HG03460 (cell line): ENCODE measurements at regions not wholly inside any gene's neighbourhood (a gene's known extent, or its start where the extent isn't known, plus 50 kb on each side); places are given as distances from the start of the nearest gene placed in this dataset.

Experiments used
- ATAC-seq: cut with Tn5 transposase; IDR thresholded peaks from one replicate; pipeline ENCODE4 v1.9.1; 2021; ENCODE audit not compliant: unreplicated experiment

GRCh38 chr1:55703726-55704363, 488.7 kb upstream of the USP24 start:
- no peak for ATAC-seq

- ATAC-seq: peak; percentile 62
These were observed 486.9 kb upstream of the USP24 start for GRCh38 chr1:55702064-55702463.

DNA sequence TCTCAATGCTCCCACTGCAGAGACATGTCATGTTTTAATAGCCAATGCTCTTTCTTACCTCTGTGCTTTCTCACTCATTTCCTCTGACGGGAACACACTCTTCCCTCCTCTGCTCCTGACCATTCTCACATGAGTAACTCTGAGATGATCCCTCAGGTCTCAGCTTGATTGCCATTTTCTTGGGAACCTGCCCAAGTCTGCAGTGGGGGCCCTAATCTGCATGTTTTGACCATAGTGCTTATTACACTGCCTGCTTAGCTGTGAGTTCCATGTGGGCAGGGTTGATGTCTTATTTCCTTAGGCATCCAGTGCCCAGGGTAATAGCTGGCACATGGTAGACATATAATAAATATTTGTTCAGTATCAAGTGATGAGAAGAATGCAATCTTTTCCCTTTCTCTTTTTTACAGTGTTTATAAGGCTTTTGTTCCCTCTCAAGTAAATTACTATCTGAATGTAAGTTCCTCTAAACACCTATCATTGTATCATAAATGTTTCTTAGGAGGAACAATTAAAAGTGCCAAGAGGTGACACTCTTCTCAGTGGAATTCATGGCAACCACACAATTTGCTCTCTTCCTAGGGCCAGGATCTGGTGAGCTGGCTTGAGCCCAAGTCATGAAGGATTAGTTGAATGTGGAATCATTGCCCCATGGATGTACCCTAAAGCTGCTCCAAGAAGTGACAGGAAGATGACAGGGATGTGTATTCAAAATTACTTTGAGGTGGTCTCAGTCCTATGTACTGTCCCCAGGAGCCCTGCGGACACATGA, 485.4 kb upstream of the USP24 start:
- ATAC-seq: no peak

- no peak for ATAC-seq
These were observed 484.1 kb upstream of the USP24 start for GRCh38 chr1:55699228-55699627.

DNA sequence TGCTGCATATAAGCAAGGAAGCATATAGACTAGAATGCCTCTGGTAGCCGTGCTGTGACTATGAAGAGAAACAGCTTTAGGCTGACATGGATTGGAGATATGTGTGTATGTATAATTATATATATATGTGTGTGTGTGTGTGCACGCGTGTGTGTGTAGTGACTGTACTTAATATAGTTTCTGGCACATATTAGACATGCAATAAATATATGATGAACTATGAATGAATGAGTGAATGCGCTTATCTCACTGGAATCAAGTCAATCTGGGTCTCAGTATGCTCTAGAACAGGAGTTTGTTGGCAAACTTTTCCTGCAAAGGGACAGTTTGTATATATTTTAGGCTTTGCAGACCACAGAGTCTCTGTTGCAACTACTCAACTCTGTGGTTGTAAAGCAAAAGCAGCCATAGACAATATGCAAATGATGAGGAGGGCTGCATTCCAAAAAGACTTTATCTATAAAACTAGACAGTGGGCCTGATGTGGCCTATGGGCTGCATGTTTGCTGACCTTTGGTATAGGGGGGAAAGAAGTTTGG, 482.9 kb upstream of the USP24 start:
- no peak for ATAC-seq

GRCh38 chr1:55696891-55697290, 481.7 kb upstream of the USP24 start:
- no peak for ATAC-seq

DNA sequence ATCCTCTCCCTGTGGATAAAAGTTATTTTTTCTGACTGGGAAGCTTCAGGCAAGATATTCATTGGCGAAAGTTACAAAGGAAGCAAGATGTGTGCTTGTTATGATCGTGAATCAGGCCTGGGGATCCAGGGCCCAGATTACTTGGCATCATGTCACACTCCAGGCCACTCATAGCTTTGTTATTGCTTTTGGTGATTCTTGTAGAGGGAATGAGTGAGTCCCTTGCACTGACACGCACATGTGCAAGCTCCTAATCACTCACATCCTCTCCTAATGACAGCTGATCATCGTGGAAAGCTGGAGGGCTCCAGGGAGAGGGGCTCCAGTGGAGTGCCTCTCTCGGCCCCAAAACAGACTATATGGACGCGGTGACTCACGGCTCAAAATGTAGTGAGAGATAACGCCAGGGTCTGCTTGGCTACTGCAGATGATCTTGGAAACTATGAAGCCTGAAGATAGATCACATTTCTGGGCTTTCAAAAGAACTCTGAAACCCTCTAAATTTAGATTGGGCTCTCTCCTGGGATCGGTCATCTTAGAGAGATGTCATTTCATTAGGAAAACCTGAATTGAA, 481.1 kb upstream of the USP24 start:
- ATAC-seq: no peak

GRCh38 chr1:55695552-55695951, 480.4 kb upstream of the USP24 start:
- no peak for ATAC-seq

DNA sequence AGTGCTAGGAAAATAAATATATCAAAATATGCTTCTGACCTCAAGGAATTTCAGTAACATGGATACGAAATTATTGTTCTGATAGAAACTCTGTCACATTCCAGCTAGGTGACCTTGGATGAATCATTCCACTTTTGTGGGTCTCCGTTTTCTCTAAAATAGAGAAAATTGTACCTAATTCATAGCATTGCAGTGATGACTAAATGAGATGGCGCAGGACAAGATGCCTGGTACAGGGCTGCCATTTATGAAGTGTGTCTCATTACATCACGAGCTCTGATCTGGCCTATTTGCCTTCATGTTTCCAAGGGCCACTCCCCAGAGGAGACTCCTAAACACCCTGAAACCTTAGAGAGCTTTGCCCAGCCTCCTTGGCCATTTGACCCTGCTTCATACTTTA, 480.0 kb upstream of the USP24 start:
- no peak for ATAC-seq

- ATAC-seq: no peak
These were observed 479.2 kb upstream of the USP24 start for GRCh38 chr1:55694310-55694801.

DNA sequence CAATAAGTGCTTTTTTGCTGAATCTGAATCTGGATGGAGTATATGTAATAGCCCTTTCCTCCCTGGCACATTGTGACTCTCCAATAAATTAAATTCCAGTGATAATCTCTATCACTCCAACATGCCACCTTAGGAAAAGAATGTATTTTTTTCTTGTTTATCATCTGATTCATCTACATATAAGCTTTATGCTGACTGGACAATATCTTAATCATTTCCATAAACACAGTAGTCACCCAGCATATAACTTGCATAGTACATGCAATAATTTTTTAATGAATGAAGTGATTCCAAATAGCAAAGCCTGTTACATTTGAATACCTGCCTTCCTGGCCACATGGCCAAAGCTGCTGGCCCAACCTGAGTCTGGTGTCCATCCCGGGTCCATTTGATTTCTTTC, 477.6 kb upstream of the USP24 start:
- no peak for ATAC-seq

GRCh38 chr1:55690366-55690765, 475.2 kb upstream of the USP24 start:
- ATAC-seq: no peak

DNA sequence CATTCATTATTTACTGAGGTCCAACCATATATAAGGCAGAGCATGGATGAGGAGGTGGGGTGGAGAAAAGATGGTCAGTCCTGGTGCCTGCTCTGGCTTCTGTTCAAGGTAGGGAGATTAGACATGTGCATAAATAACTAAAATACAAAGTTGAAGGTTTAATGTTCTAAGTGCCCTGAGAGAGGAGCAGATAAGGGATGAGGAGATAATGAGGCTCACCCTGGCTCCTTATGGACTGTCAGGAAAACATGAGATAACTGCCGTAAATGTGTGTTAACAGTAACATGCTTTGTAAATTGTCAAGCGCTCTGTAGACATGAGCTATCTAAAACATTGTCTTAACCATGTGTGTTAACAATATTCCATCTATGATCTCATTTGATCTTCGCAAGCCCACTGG, 474.6 kb upstream of the USP24 start:
- no peak for ATAC-seq

DNA sequence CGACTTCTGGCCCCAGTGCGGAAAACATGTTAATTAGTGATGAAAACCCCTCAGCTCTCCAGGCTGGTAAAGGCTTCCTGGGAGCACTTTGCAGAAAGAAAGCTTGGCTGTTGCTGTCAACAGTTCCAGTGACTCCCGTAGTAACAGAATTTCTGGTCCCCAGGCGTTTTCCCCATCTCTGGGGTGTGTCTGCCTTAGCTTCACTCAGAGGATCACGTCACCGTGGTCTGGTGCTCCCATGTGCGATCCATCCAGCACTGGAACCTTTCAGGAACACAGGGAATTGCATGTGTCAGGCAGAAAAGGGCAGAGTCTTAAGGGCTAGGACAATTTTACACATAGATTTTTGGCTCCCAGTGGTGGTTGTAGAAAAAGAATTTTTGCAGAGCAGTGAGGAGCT, 470.4 kb upstream of the USP24 start:
- no peak for ATAC-seq

GRCh38 chr1:55684131-55684650, 469.0 kb upstream of the USP24 start:
- no peak for ATAC-seq

DNA sequence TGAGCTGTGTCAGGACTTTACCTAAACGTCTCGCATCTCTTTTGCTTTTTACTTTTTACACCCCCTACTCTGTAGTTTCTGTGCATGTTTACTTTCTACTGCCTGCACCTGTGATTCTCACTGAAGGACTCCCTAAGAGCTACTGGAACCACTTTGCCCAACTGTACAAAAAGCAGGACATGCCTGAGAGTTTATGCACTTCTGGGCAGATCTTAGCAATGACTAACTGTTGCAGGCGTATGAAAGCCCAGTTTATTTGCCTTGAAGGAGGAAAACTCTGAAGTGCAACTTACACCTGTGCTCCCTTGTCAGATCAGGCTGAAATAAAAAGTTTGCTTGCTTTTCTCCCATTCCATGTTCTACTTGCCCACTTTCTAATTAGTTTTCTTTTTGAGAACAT, 467.0 kb upstream of the USP24 start:
- ATAC-seq: no peak

DNA sequence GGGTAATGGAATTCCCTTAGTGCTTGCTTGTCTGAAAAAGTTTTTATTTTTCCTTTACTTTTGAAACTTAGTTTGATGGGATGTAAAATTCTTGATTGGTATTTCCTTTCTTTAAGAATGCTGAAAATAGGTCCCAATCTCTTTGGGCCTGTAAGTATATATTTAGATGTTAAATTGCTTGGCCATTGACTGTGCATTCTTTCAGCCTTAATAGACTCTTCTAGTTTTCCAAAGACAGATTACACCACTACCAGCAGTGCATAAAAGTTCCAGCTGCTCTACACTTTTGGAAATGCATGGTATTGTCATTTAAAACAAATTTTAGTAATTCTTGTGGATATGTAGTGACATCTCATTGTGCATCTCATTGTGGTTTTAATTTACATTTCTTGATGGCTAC, 464.8 kb upstream of the USP24 start:
- ATAC-seq: no peak

DNA sequence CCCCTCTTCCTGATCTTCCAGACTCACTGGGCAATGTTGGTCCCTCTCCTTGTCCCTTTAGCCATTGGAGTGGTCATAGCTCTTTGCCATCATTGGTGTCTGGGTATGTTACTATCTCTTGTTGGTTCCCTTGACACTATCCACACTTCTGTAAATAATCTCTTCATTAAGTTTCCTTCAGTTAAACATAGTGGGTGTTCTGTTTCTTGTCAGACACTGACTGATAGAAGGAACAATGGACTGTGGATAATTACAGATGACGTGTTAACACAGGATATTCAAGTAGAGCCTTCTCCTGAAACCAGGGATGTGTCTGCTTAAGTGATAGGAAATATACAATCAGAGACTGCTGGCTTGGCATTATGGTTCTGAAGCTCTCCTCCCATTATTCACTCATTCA, 458.3 kb upstream of the USP24 start:
- ATAC-seq: no peak

DNA sequence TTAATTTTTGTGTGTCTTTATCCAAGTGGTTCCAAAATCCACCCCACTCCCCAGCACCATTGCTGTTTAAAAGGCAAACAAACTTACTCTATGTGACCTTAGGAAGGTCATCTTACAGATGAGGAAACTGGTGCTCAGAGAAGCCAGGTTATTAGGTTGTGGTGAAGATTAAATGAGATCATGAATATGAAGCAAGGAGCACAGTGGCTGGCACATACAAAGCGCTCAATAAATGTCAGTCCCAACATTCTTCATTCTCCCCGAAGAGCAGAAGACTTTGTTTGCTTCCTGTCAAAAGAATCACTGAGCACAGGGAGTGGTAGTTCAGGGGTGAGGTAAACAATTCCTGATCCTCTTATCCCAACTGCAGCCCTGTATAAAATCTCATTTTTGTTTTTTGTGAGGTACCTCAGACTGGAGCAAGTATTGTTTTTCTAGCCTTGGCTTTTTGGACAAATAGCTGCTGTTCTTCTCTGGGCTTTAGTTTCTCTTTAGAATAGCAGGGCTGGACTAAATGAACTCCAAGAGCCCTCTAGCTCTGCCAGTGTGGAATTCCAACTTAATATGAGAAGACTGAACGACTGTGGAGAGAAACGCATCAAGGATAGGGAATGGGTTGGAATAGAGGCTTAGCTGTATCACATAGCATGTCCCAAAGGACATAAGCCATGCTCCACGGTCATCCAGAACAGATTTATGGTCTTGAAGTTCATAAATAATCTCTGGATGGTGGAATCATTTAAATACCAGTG, 455.3 kb upstream of the USP24 start:
- no peak for ATAC-seq

GRCh38 chr1:55669293-55669692, 454.1 kb upstream of the USP24 start:
- no peak for ATAC-seq

GRCh38 chr1:55662875-55663274, 447.7 kb upstream of the USP24 start:
- no peak for ATAC-seq
